Progenitor cell of endocrine pancreas (in vitro differentiated cells): ENCODE measurements at regions not wholly inside any gene's neighbourhood (a gene's known extent, or its start where the extent isn't known, plus 50 kb on each side); places are given as distances from the start of the nearest gene placed in this dataset.

Experiments used
- DNase-seq: peaks from one replicate; pipeline ENCODE4 v3.0.0; 2021; ENCODE audit warnings: low spot score; ENCODE audit not compliant: unreplicated experiment
- H3K27ac Mint-ChIP-seq: 2 replicates; pipeline ENCODE4 v1.8.0; 2021; ENCODE audit warnings: mild to moderate bottlenecking, moderate library complexity, mixed read lengths
- H3K27me3 Mint-ChIP-seq: 2 replicates; pipeline ENCODE4 v1.8.0; 2021; ENCODE audit warnings: mixed read lengths
- H3K36me3 Mint-ChIP-seq: 2 replicates; pipeline ENCODE4 v1.8.0; 2022; ENCODE audit warnings: mixed read lengths; ENCODE audit not compliant: insufficient read depth
- H3K4me1 Mint-ChIP-seq: 2 replicates; pipeline ENCODE4 v1.8.0; 2021; ENCODE audit warnings: low read depth, mixed read lengths
- H3K4me3 Mint-ChIP-seq: 2 replicates; pipeline ENCODE4 v1.8.0; 2021; ENCODE audit warnings: low read depth, mild to moderate bottlenecking, moderate library complexity, mixed read lengths
- H3K9me3 Mint-ChIP-seq: 2 replicates; pipeline ENCODE4 v1.8.0; 2021; ENCODE audit warnings: low read depth, mixed read lengths
- TF ChIP-seq, protein P1 (sequence below): fragments of 200-600 bp; sonication (generic); IDR thresholded peaks from one replicate; pipeline ENCODE4 v1.5.0; 2021; ENCODE audit warnings: antibody characterized with exemption, mild to moderate bottlenecking; ENCODE audit not compliant: unreplicated experiment

DNA sequence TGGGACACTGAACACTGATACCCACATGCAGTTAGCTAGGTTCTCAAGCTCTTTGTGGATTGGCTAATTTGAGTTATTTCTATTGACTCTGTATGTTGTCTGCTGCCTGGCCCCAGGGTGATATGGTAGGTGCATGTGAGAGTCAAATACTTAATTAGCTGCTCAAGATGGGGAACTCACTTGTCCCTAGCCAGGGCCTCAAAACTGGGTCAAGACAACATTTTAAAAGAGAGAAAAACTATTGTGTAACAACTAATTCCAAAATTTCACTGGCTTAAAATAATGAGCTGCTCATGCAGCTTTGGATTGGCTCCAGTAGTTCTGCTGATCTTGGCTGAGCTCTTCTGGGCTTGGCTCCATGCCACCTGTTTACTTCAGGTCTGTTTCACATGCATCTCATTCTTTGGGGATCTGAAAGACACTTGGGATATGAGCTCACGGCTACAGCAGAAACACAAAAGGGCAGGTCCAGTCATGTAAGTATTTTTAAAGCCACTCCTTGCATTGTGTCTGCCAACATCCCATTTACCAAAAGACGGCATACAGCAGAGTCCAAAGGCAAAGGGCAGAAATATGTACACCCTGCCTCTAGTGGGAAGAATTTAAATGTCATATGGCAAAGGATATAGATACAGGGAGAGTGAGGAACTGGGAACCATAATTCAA, 716.8 kb downstream of the SUCLG1 start:
- no peaks in the 10 kb centered on the region for H3K4me1 Mint-ChIP-seq
- H3K27ac Mint-ChIP-seq, result no peak overlapping the region
- TF ChIP-seq, protein P1, sequence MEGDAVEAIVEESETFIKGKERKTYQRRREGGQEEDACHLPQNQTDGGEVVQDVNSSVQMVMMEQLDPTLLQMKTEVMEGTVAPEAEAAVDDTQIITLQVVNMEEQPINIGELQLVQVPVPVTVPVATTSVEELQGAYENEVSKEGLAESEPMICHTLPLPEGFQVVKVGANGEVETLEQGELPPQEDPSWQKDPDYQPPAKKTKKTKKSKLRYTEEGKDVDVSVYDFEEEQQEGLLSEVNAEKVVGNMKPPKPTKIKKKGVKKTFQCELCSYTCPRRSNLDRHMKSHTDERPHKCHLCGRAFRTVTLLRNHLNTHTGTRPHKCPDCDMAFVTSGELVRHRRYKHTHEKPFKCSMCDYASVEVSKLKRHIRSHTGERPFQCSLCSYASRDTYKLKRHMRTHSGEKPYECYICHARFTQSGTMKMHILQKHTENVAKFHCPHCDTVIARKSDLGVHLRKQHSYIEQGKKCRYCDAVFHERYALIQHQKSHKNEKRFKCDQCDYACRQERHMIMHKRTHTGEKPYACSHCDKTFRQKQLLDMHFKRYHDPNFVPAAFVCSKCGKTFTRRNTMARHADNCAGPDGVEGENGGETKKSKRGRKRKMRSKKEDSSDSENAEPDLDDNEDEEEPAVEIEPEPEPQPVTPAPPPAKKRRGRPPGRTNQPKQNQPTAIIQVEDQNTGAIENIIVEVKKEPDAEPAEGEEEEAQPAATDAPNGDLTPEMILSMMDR, result no peak
- H3K4me3 Mint-ChIP-seq, result no peak overlapping the region
- H3K27me3 Mint-ChIP-seq, result no peaks in the 10 kb centered on the region
- H3K36me3 Mint-ChIP-seq, result peaks cover 3% of the 10 kb centered on the region
- H3K9me3 Mint-ChIP-seq, result peaks cover 15% of the 10 kb centered on the region
- DNase-seq, result no peak

DNA sequence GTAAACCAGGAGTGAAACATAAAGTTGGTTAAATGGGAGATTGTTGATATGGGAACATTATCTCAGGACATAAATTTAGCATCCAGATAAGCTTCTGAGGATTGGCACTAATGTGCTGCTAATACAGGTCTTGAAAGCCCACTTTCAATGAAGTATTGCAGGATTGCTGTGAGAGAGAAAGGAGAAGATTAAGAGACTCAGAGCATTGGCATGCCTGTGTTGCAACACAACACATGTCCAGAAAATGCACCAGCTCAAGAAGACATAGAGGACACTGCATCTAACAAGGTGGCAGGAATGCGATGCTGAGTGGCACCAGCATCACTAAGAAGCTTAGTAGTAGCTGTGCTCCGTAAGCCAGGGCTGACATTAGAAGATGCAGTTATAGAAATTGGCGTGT, 728.9 kb downstream of the SUCLG1 start:
- no peaks in the 10 kb centered on the region for H3K4me1 Mint-ChIP-seq
- H3K27ac Mint-ChIP-seq, result no peak overlapping the region
- DNase-seq, result no peak
- no peak overlapping the region for H3K4me3 Mint-ChIP-seq
- peaks cover 5% of the 10 kb centered on the region for H3K9me3 Mint-ChIP-seq
- no peaks in the 10 kb centered on the region for H3K27me3 Mint-ChIP-seq
- TF ChIP-seq, protein P1, result no peak
- H3K36me3 Mint-ChIP-seq, result no peaks in the 10 kb centered on the region

DNA sequence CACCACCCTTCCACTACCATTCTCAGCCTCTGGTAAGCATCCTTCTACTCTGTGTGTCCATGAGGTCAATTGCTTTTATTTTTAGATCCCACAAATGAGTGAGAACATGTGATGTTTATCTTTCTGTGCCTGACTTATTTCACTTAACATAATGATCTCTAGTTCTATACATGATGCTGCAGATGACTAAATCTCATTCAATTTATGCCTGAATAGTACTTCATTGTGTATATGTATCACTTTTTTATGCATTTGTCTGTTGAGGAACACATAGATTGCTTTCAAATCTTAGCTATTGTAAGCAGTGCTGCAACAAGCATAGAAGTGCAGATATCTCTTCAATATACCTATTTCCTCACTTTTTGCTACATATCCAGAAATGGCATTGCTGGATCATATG, 733.3 kb downstream of the SUCLG1 start:
- TF ChIP-seq, protein P1, result no peak
- no peaks in the 10 kb centered on the region for H3K4me1 Mint-ChIP-seq
- no peaks in the 10 kb centered on the region for H3K27me3 Mint-ChIP-seq
- DNase-seq, result no peak
- H3K9me3 Mint-ChIP-seq, result peaks cover 5% of the 10 kb centered on the region
- H3K4me3 Mint-ChIP-seq, result no peak overlapping the region
- no peak overlapping the region for H3K27ac Mint-ChIP-seq
- H3K36me3 Mint-ChIP-seq, result no peaks in the 10 kb centered on the region

DNA sequence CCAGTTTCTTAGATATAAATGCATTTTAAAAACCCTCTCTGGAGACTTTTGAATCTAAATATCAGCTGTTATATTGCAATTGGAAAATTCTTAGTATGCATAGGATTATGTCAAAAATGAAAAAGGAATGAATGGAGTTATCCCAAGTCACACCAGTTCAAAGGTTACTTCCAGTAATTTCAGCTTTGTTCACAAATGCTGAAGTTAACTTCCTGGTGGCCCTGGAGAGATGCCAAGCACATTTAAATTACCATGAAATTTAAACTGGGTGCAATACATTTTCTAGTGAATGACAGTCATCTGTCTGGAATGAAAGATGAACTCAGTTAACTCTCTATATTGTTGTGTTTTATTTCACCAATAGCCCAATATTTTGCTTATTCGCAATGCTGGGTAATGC, 753.9 kb downstream of the SUCLG1 start:
- no peak for DNase-seq
- Mint-ChIP-seq H3K27ac (no peak overlapping the region), H3K4me3 (no peak overlapping the region), H3K27me3 (no peaks in the 10 kb centered on the region), H3K9me3 (peaks cover 9% of the 10 kb centered on the region), H3K4me1 (no peaks in the 10 kb centered on the region), H3K36me3 (no peaks in the 10 kb centered on the region)
- TF ChIP-seq, protein P1, result no peak

DNA sequence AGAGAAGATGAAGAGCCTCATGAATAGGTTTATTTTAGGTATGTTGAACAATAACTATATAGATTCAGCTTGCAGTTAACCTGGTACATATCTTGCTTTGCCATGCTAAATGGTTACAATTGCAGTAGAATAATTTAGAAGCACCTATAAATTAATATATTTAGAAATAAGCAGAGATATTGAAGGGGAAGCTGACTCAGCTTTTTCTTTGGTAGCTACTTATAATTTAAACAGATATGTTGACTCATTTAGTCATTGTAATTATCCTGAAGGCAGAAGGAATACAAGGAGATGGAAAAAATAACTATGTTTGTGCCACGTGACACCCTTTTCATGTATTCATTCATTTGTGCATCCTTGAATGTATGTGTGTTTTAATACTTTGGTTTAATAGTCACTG, 755.5 kb downstream of the SUCLG1 start:
- DNase-seq, result no peak
- Mint-ChIP-seq H3K9me3 (peaks cover 9% of the 10 kb centered on the region), H3K4me3 (no peak overlapping the region), H3K36me3 (no peaks in the 10 kb centered on the region), H3K27ac (no peak overlapping the region), H3K4me1 (no peaks in the 10 kb centered on the region), H3K27me3 (no peaks in the 10 kb centered on the region)
- TF ChIP-seq, protein P1, result no peak
